Loucy (cell line): ENCODE measurements at regions not wholly inside any gene's neighbourhood (a gene's known extent, or its start where the extent isn't known, plus 50 kb on each side); places are given as distances from the start of the nearest gene placed in this dataset.
"Not testable (repeated sequence)": the region's sequence is repeated elsewhere in the genome, so short reads cannot be mapped to it uniquely, and the experiment has no call there.

Experiments used
- H2AFZ ChIP-seq: fragments of 200-600 bp; sonication (generic); 2 replicates; pipeline ENCODE4 v1.6.0; 2016; ENCODE audit warnings: antibody characterized with exemption, mild to moderate bottlenecking, low read length, moderate library complexity
- H3F3A ChIP-seq: fragments of 200-600 bp; 2 replicates; pipeline ENCODE4 v1.6.0; 2016; ENCODE audit warnings: antibody characterized with exemption, low read depth, mild to moderate bottlenecking
- H3K27me3 ChIP-seq: fragments of 200-600 bp; sonication (generic); 2 replicates; pipeline ENCODE4 v1.6.1; 2014; ENCODE audit warnings: low read length, mild to moderate bottlenecking; ENCODE audit not compliant: insufficient read depth, poor library complexity, severe bottlenecking
- H3K36me3 ChIP-seq: fragments of 200-600 bp; sonication (generic); 2 replicates; pipeline ENCODE4 v1.6.1; 2016; ENCODE audit warnings: low read length; ENCODE audit not compliant: insufficient read depth
- H3K4me1 ChIP-seq: fragments of 200-600 bp; sonication (generic); 2 replicates; pipeline ENCODE4 v1.5.1; 2014; ENCODE audit warnings: low read length, mild to moderate bottlenecking; ENCODE audit not compliant: insufficient read depth, poor library complexity, severe bottlenecking
- H3K4me2 ChIP-seq: fragments of 200-600 bp; sonication (generic); 2 replicates; pipeline ENCODE4 v1.6.0; 2014; ENCODE audit warnings: antibody characterized with exemption, low read length, low read depth, mild to moderate bottlenecking; ENCODE audit not compliant: poor library complexity, severe bottlenecking
- H3K4me3 ChIP-seq: fragments of 200-600 bp; sonication (generic); 2 replicates; pipeline ENCODE4 v1.5.1; 2014; ENCODE audit warnings: low read length, mild to moderate bottlenecking, mixed read lengths; ENCODE audit not compliant: poor library complexity, severe bottlenecking
- H3K79me2 ChIP-seq: fragments of 200-600 bp; sonication (generic); 2 replicates; pipeline ENCODE4 v1.6.1; 2014; ENCODE audit warnings: low read length; ENCODE audit not compliant: insufficient read depth
- H3K9ac ChIP-seq: fragments of 200-600 bp; sonication (generic); 2 replicates; pipeline ENCODE4 v1.6.0; 2014; ENCODE audit warnings: mild to moderate bottlenecking, low read depth, low read length, moderate library complexity; ENCODE audit not compliant: poor library complexity, severe bottlenecking
- H3K9me2 ChIP-seq: fragments of 200-600 bp; sonication (generic); replicated peaks from 2 replicates; pipeline ENCODE4 v1.6.1; 2016; ENCODE audit warnings: low read depth, low read length, mixed read lengths
- H3K9me3 ChIP-seq: fragments of 200-600 bp; sonication (generic); 2 replicates; pipeline ENCODE4 v1.6.1; 2014; ENCODE audit warnings: mild to moderate bottlenecking, antibody characterized with exemption, low read length, low read depth; ENCODE audit not compliant: insufficient read depth
- H4K20me1 ChIP-seq: fragments of 200-600 bp; sonication (generic); 2 replicates; pipeline ENCODE4 v1.6.0; 2014; ENCODE audit warnings: antibody characterized with exemption, low read length, mild to moderate bottlenecking; ENCODE audit not compliant: insufficient read depth, poor library complexity, severe bottlenecking
- CTCF ChIP-seq: fragments of 200-600 bp; sonication (generic); conservative IDR thresholded peaks from 2 replicates; pipeline ENCODE4 v1.5.1; 2014; ENCODE audit warnings: mild to moderate bottlenecking, antibody characterized with exemption, low read length
- EZH2phosphoT487 ChIP-seq: fragments of 200-600 bp; IDR thresholded peaks from 2 replicates; pipeline ENCODE4 v1.6.1; 2018; ENCODE audit warnings: antibody characterized with exemption, mild to moderate bottlenecking, moderate library complexity, borderline replicate concordance

DNA sequence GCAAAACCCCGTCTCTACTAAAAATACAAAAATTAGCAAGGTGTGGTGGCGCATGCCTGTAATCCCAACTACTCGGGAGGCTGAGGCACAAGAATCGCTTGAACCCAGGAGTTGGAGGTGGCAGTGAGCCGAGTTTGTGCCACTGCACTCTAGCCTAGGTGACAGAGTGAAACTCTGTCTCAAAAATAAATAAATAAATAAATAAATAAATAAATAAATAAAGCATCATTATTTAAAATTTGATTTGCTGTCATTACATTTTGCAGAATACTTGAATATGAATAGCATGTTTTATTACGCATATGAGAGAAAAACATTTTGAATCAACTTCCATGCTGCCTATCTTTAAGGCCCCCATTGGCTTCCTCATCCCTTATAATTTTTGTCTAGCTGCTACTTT is 53.4 kb upstream of the MED14 start:
- not testable (repeated sequence) for H3K9me3 ChIP-seq, H4K20me1 ChIP-seq, H3K4me2 ChIP-seq, H3K36me3 ChIP-seq, H3K79me2 ChIP-seq, H3F3A ChIP-seq, H3K9ac ChIP-seq, H3K4me3 ChIP-seq, H3K9me2 ChIP-seq, H3K27me3 ChIP-seq, H2AFZ ChIP-seq, H3K4me1 ChIP-seq

- H3K9me3 ChIP-seq = no peaks in the 10 kb centered on the region
- no peaks in the 10 kb centered on the region for H3F3A ChIP-seq
- H3K4me2 ChIP-seq = no peak overlapping the region
- no peaks in the 10 kb centered on the region for H4K20me1 ChIP-seq
- no peaks in the 10 kb centered on the region for H3K27me3 ChIP-seq
- no peaks in the 10 kb centered on the region for H3K79me2 ChIP-seq
- H2AFZ ChIP-seq = no peak overlapping the region
- no peaks in the 10 kb centered on the region for H3K4me1 ChIP-seq
- H3K36me3 ChIP-seq = no peaks in the 10 kb centered on the region
- H3K4me3 ChIP-seq = no peak overlapping the region
- no peak overlapping the region for H3K9ac ChIP-seq
- TF ChIP-seq EZH2phosphoT487 = no peak
- TF ChIP-seq CTCF = no peak
- H3K9me2 ChIP-seq = no peaks in the 10 kb centered on the region
Observed at GRCh38 chrX:40792433-40792832, 57.1 kb upstream of the MED14 start.

DNA sequence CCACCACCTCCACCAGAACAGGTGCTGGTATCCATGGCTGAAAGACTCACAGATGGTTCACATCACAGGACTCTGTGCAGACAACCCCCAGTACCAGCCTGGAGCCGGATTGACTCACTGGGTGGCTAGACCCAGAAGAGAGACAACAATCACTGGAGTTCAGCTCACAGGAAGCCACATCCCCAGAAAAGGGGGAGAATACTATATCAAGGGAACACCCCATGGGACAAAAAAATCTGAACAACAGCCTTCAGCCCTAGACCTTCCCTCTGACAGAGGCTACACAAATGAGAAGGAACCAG is 59.4 kb upstream of the MED14 start:
- H3K4me3 ChIP-seq, H3F3A ChIP-seq, H3K4me2 ChIP-seq, H2AFZ ChIP-seq, H3K9me2 ChIP-seq, H3K4me1 ChIP-seq, H3K27me3 ChIP-seq, H4K20me1 ChIP-seq, H3K9ac ChIP-seq, H3K36me3 ChIP-seq, H3K79me2 ChIP-seq, H3K9me3 ChIP-seq: not testable (repeated sequence)

DNA sequence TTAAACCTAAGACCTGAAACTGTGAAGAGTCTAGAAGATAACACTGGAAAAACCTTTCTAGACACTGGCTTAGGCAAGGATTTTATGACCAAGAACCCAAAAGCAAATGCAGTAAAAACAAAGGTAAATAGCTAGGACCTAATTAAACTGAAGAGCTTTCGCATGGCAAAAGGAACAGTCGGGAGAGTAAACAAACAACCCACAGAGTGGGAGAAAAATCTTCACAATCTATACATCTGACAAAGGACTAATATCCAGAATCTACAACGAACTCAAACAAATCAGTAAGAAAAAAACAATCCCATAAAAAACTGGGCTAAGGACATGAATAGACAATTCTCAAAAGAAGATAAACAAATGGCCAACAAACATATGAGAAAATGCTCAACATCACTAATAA is 64.4 kb upstream of the MED14 start:
- not testable (repeated sequence) for H3K36me3 ChIP-seq, H3K4me2 ChIP-seq, H3K4me1 ChIP-seq, H4K20me1 ChIP-seq, H2AFZ ChIP-seq, H3K9ac ChIP-seq, H3K4me3 ChIP-seq, H3K9me2 ChIP-seq, H3F3A ChIP-seq, H3K27me3 ChIP-seq, H3K79me2 ChIP-seq, H3K9me3 ChIP-seq

- H3K79me2 ChIP-seq = no peaks in the 10 kb centered on the region
- H3K9me3 ChIP-seq = no peaks in the 10 kb centered on the region
- TF ChIP-seq CTCF (no peak), EZH2phosphoT487 (no peak)
- no peak overlapping the region for H3K4me3 ChIP-seq
- H3K36me3 ChIP-seq = no peaks in the 10 kb centered on the region
- no peak overlapping the region for H2AFZ ChIP-seq
- H3K9ac ChIP-seq = no peak overlapping the region
- no peaks in the 10 kb centered on the region for H3F3A ChIP-seq
- no peaks in the 10 kb centered on the region for H3K4me1 ChIP-seq
- no peaks in the 10 kb centered on the region for H3K9me2 ChIP-seq
- H3K4me2 ChIP-seq = no peak overlapping the region
- H4K20me1 ChIP-seq = no peaks in the 10 kb centered on the region
- H3K27me3 ChIP-seq = no peaks in the 10 kb centered on the region
Observed at GRCh38 chrX:40805404-40805803, 70.1 kb upstream of the MED14 start.
